ENCODE measurements at regions not wholly inside any gene's neighbourhood (a gene's known extent, or its start where the extent isn't known, plus 50 kb on each side); places are given as distances from the start of the nearest gene placed in this dataset.

- DNase-seq = no peak
These were observed 192.4 kb upstream of the JUN start for GRCh38 chr1:58976294-58976693.

- no peak for DNase-seq
These were observed 193.8 kb upstream of the JUN start for GRCh38 chr1:58977598-58977997.

GRCh38 chr1:58978096-58978495 lies 194.2 kb upstream of the JUN start:
- no peak for DNase-seq

- DNase-seq = no peak
These were observed 195.2 kb upstream of the JUN start for GRCh38 chr1:58979086-58979485.

GRCh38 chr1:58979677-58980076 lies 195.8 kb upstream of the JUN start:
- DNase-seq = no peak

GRCh38 chr1:58981392-58981791 lies 197.5 kb upstream of the JUN start:
- no peak for DNase-seq

GRCh38 chr1:58982259-58982998 lies 198.6 kb upstream of the JUN start:
- DNase-seq = peak; percentile 57

GRCh38 chr1:58983162-58983561 lies 199.3 kb upstream of the JUN start:
- peak; percentile 53 for DNase-seq

- no peak for DNase-seq
These were observed 199.9 kb upstream of the JUN start for GRCh38 chr1:58983633-58984245.

GRCh38 chr1:58986996-58987767 lies 203.3 kb upstream of the JUN start:
- DNase-seq = no peak

GRCh38 chr1:58988752-58989151 lies 204.9 kb upstream of the JUN start:
- no peak for DNase-seq

- DNase-seq = no peak
These were observed 206.0 kb upstream of the JUN start for GRCh38 chr1:58989845-58990244.

GRCh38 chr1:58991305-58991704 lies 207.5 kb upstream of the JUN start:
- DNase-seq = no peak

- no peak for DNase-seq
These were observed 208.8 kb upstream of the JUN start for GRCh38 chr1:58992643-58993042.

GRCh38 chr1:58993403-58993802 lies 209.6 kb upstream of the JUN start:
- no peak for DNase-seq

- DNase-seq = no peak
These were observed 210.8 kb upstream of the JUN start for GRCh38 chr1:58994664-58995063.

GRCh38 chr1:58996341-58997059 lies 212.7 kb upstream of the JUN start:
- DNase-seq = no peak

- no peak for DNase-seq
These were observed 213.2 kb upstream of the JUN start for GRCh38 chr1:58997060-58997411.

GRCh38 chr1:58997637-58998036 lies 213.8 kb upstream of the JUN start:
- no peak for DNase-seq

GRCh38 chr1:58999676-59000075 lies 215.8 kb upstream of the JUN start:
- no peak for DNase-seq

- no peak for DNase-seq
These were observed 220.9 kb upstream of the JUN start for GRCh38 chr1:59004755-59005154.

- no peak for DNase-seq
These were observed 221.8 kb upstream of the JUN start for GRCh38 chr1:59005491-59006288.

GRCh38 chr1:59006289-59006658 lies 222.4 kb upstream of the JUN start:
- no peak for DNase-seq

Measured in NCI-H774 (cell line).